ENCODE measurements at regions not wholly inside any gene's neighbourhood (a gene's known extent, or its start where the extent isn't known, plus 50 kb on each side); places are given as distances from the start of the nearest gene placed in this dataset.

- Histone ChIP-seq H3K27me3 (no peaks in the 10 kb centered on the region), H3K4me3 (no peak overlapping the region), H3K9me3 (no peaks in the 10 kb centered on the region), H3K36me3 (no peaks in the 10 kb centered on the region), H3K4me1 (peaks cover 6% of the 10 kb centered on the region), H3K27ac (peak overlapping the region; percentile 13)
- ATAC-seq: no peak
- no peak for TF ChIP-seq CTCF (IDR thresholded peaks at IDR 0.05)
- DNase-seq: peak; percentile 49
- intact Hi-C loops (cut with DNase I): no loop called here
These were observed 149.7 kb upstream of the COL5A1 start for GRCh38 chr9:134491856-134492255.

- H3K36me3 ChIP-seq: no peaks in the 10 kb centered on the region
- no peaks in the 10 kb centered on the region for H3K9me3 ChIP-seq
- no peak overlapping the region for H3K27ac ChIP-seq
- no peak overlapping the region for H3K4me3 ChIP-seq
- intact Hi-C loops (cut with DNase I): no loop called here
- H3K27me3 ChIP-seq: no peaks in the 10 kb centered on the region
- peaks cover 6% of the 10 kb centered on the region for H3K4me1 ChIP-seq
- peak; percentile 72 for DNase-seq
- ATAC-seq: peak; percentile 78
- no peak for TF ChIP-seq CTCF (IDR thresholded peaks at IDR 0.05)
These were observed 149.3 kb upstream of the COL5A1 start for GRCh38 chr9:134492281-134492691.

GRCh38 chr9:134492721-134493460, 148.7 kb upstream of the COL5A1 start:
- H3K36me3 ChIP-seq: no peaks in the 10 kb centered on the region
- H3K9me3 ChIP-seq: no peaks in the 10 kb centered on the region
- DNase-seq (peak; percentile 61), ATAC-seq (no peak)
- intact Hi-C loops (cut with DNase I): no loop called here
- no peak overlapping the region for H3K4me3 ChIP-seq
- no peak for TF ChIP-seq CTCF (IDR thresholded peaks at IDR 0.05)
- H3K4me1 ChIP-seq: peaks cover 6% of the 10 kb centered on the region
- no peaks in the 10 kb centered on the region for H3K27me3 ChIP-seq
- H3K27ac ChIP-seq: no peak overlapping the region

- no peak overlapping the region for H3K4me3 ChIP-seq
- no peak for TF ChIP-seq CTCF (IDR thresholded peaks at IDR 0.05)
- ATAC-seq: no peak
- intact Hi-C loops (cut with DNase I): no loop called here
- H3K9me3 ChIP-seq: no peaks in the 10 kb centered on the region
- no peaks in the 10 kb centered on the region for H3K36me3 ChIP-seq
- no peaks in the 10 kb centered on the region for H3K27me3 ChIP-seq
- H3K27ac ChIP-seq: no peak overlapping the region
- peak; percentile 19 for DNase-seq
- H3K4me1 ChIP-seq: peaks cover 6% of the 10 kb centered on the region
These were observed 147.9 kb upstream of the COL5A1 start for GRCh38 chr9:134493461-134494272.

GRCh38 chr9:134494273-134494815, 147.3 kb upstream of the COL5A1 start:
- H3K27ac ChIP-seq: no peak overlapping the region
- intact Hi-C loops (cut with DNase I): no loop called here
- peak; percentile 51 for DNase-seq
- H3K9me3 ChIP-seq: no peaks in the 10 kb centered on the region
- TF ChIP-seq CTCF (IDR thresholded peaks at IDR 0.05): no peak
- no peaks in the 10 kb centered on the region for H3K36me3 ChIP-seq
- no peak for ATAC-seq
- peaks cover 6% of the 10 kb centered on the region for H3K4me1 ChIP-seq
- H3K27me3 ChIP-seq: no peaks in the 10 kb centered on the region
- no peak overlapping the region for H3K4me3 ChIP-seq
